HK-2 (cell line): ENCODE measurements at regions not wholly inside any gene's neighbourhood (a gene's known extent, or its start where the extent isn't known, plus 50 kb on each side); places are given as distances from the start of the nearest gene placed in this dataset.

Experiments used
- DNase-seq: peaks from one replicate; pipeline ENCODE4 v3.0.0-alpha.2; 2018; ENCODE audit not compliant: unreplicated experiment

GRCh38 chr6:126904176-126904575 lies 214.3 kb upstream of the RSPO3 start:
- DNase-seq = no peak

DNA sequence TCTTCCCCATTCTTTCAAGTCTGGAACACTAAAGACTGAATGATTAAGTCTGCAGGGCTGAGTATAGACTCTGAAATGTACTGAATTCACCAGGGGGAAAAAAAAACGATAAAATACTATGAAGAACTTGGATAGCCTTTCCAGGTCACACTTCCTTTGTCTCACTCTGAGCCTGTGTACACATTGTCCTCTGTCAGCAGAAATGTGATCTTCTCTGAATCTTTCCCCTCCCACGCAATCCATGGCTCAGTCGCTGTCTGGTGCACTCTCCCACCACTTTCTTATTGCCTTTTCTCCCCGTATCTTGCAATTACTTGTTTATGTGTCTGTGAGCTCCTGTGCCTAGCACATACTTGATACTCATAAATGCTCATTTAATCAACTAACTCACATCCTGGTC lies 212.6 kb upstream of the RSPO3 start:
- no peak for DNase-seq

- no peak for DNase-seq
These were observed 211.2 kb upstream of the RSPO3 start for GRCh38 chr6:126907312-126907711.

GRCh38 chr6:126907996-126908395 lies 210.5 kb upstream of the RSPO3 start:
- no peak for DNase-seq

- no peak for DNase-seq
These were observed 209.0 kb upstream of the RSPO3 start for GRCh38 chr6:126909493-126909892.

DNA sequence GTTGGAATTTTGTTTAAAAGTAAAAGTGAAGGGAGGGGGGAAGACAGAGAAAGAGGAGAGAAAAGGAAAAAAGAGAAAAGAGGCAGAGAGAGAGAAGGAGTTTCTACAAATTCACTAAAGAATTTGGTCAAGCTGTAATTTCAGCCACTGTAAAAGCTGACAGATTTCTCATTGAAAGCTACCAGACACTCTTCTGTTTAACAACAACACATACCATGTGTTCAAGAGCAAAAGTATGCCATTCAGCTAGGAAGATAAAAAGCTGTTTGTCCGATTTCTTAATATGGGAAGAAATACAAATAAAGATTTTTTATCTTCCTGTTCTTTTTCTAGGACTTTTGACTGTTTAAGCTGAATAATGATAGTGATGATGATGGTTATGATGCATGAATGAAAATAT lies 204.8 kb upstream of the RSPO3 start:
- no peak for DNase-seq

DNA sequence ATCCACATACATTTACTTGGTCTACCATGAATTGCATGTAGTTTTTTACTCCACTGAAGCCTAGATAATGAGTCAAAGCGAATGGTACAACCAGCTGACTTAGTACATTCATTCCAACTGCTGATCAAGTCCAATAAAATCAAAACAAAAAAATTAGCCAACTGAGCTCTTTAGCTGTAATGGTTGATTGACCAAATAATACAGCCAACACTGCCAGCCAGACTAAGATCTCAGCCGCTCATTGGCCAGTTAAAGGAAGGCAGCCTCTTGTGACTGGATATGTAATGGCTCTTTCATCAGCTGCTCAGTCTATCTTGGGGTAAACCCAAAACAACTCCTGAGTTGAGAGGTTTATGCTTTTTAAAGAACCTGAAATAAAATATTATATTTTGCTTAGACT lies 204.3 kb upstream of the RSPO3 start:
- DNase-seq = no peak

- DNase-seq = no peak
These were observed 203.7 kb upstream of the RSPO3 start for GRCh38 chr6:126914801-126915200.

GRCh38 chr6:126919947-126920346 lies 198.5 kb upstream of the RSPO3 start:
- no peak for DNase-seq

DNA sequence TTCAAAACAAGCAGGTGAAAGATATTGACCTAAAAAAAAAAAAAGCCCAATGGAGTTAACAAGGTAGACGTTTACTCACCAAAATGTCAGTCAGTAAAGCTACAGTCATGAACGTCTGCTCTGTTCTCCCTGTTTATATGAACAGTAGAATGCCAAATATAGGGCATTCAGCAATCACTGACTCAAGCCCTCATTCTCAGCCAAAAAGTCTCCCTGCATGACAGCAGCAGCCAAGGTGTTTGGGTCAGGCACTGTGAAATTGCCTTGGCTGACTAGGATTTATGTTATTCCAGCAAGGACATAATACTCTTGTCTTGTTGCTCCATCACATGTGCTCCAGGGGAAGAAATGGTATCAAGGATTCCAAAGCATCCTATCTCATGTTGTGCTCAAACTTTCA lies 194.7 kb upstream of the RSPO3 start:
- no peak for DNase-seq

DNA sequence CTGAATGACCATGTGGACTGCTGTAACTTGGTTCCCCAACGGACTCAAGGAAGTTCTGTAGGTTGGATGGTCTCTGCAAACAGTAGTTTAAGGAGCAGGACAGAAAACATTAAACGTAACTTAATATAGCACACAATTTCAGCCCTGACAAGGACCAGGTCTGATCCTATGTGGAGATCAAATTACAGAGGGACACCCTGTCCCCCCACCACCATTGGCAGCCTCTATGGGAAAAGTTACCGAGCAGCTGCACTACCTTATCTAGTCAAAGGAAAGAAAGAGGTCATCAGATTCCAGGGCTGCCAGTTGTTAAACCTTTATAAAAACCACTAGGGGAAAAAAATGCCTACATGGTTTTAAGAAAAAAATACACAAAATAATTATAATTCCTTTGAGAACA lies 191.5 kb upstream of the RSPO3 start:
- DNase-seq = no peak

GRCh38 chr6:126927841-126928240 lies 190.6 kb upstream of the RSPO3 start:
- DNase-seq = no peak

- no peak for DNase-seq
These were observed 181.0 kb upstream of the RSPO3 start for GRCh38 chr6:126937426-126937825.

DNA sequence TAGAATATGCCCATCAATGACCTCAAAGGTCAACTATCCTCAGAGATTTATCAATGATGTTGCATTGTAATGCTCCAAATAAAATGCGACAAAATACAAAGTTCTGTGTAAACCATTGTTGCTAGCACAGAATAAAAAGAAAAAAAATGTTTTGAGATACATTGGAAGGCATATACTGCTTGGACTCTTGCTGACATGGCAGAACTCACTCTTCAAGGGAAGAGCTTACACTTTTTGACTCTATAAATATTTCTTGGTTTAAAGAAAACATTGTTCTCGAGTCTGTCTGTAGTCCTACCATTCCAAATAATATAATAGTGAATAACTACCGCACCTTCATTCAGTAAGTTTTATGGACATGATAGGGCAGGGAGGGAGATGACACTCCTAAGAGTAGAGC lies 178.7 kb upstream of the RSPO3 start:
- no peak for DNase-seq

DNA sequence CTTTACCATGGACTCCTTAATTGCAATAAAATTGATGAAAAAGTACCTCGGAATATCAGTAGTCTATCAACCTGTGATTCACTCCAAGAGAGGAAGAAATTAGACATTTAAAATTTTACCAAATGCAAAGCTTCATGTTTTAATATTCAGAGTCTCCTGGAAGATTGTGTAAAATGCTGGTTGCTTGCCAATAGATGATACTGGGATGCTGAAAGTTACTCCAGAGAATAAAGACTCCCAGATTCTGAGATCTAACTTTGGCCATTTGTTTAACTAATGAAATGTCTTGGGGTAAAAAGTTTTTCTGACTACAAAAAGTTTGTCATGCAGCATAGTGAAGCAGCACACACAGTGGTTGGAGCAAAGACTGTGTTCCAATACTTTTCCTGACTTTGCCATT lies 176.7 kb upstream of the RSPO3 start:
- DNase-seq = no peak

GRCh38 chr6:126944512-126944911 lies 174.0 kb upstream of the RSPO3 start:
- DNase-seq = no peak

GRCh38 chr6:126945150-126945685 lies 173.3 kb upstream of the RSPO3 start:
- no peak for DNase-seq

DNA sequence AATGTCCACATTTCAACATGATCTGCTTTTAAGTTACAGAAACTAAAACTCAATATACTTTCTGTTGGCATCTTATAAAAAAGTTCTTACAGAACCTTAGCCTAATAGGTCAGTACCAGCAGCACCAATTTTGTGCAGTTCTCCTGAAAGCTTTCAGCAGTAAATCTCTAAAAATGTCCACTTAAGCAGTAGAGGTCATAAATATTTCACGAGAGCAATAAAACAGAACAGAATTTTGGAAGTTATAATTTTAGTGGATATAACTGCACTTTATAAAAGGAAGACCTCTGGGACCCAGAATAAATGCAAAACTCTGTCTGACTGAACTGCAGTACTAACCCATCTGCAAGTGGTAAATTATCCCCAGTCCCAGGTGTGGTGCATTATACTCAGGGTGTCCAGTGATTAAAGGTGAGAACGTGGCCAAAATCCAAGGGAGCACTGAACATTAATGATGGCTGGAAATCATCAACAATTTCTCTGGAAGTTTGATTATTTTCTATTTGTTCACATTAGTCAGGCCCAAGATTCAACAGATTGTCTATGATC lies 172.6 kb upstream of the RSPO3 start:
- DNase-seq = no peak

DNA sequence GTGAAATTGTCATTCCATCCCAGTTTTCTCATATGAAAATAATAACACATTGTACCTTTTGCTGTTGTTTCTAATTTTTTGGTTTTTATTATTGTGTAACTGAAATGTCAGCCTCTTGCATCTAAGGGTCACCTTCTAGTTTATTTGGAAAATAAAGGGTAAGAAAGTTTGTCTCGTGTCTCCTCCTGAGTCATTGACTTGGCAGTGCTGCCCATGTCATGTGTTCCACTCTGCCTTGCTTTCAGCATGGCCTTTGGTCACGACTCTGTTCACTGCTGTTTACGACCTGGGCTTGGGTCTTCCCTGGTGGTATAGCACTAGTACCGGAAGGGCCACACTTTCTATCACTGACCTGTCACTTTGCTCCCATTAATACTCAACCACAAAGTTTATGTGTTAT lies 171.4 kb upstream of the RSPO3 start:
- DNase-seq = no peak

DNA sequence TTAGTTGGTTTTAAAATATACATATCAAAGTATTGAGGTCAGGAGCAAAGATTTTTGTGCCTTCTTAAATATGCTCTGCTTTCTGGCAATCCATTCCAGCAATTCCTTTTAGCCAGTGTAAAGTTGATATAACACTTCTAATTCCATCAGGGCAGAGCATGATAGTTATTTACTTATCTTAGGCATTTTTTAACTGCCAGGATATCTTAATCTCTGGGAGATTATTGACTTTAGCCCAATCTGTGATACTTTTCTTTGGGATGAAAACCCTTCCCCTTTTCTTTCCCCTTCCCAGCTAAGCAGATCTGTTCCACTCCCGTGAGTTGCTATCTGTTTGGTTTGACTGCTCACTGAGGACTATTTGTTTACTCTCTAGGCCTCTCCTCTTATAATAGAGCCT lies 168.7 kb upstream of the RSPO3 start:
- no peak for DNase-seq

GRCh38 chr6:126955621-126956020 lies 162.8 kb upstream of the RSPO3 start:
- DNase-seq = no peak

DNA sequence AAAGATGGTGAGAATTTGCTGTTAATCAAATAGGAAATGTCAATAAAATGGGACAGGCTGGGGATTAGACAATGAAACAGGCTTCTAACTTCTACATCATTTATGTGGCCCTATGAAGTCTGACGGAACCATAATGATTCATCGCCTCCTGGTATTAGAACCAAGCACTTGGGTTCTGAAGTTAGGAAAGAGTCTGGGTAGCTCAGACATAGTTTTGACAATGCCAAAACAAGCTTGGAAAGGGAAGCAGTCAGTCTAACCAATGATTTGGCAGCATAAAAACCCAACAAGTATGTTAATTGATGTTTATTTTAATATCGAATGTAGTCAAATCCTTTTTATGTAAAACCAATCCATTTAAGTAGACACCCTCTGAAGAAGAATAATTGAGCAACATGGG lies 160.8 kb upstream of the RSPO3 start:
- DNase-seq = no peak

DNA sequence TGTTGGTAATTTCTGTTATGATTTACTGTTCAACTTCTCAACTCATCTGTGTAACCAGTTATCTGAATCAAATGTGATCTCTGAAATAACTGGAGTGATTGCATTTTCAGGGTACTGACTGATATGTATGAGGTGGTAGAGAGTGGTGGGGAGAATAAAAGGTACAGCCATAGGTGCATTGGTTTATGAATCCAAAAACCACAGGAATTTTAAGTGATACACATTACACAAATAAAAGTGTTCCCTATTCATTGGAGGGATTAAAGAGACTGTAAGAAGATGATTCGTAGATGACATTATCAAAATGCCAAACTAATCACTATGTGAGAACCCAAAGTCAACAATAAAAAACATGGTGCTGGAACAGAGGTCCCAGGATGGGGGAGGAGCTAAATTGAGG lies 158.7 kb upstream of the RSPO3 start:
- DNase-seq = no peak

DNA sequence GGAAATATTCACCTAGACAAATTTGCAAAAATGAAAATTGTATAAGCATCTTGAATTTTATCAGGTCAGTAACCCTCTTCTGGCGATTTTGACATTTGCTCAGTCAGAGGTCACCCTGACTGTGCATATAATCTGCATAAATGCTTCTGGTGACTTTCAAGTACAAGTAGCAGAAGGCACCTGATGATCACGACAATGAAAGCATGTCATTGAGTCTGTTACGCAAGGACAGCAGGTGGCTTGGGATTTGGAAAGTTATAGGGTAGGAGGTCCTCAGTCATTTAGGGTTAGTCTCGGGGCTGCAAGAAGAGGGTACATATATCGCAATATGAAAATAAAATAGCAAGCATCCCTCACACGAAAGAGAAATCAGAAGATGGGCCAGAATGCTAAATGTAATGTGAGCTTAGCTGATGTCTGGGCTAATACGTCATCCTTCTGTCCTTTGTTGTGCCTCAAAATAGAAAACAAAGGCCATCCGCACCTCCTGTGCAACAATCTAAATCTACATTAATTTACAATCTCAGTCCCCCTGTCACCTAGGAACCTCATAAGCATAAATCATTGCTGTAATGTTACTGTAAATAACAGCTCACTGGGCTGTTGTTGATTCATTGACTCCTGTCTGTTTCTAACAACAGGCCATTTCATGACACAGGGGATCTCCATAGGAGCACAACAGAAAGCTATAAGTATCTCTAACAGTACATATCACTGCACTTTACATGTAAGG lies 155.2 kb upstream of the RSPO3 start:
- DNase-seq = no peak
